HepG2 (cell line): ENCODE measurements at regions not wholly inside any gene's neighbourhood (a gene's known extent, or its start where the extent isn't known, plus 50 kb on each side); places are given as distances from the start of the nearest gene placed in this dataset.
A peak's percentile ranks its signal among the peaks of the same experiment; 100 is the strongest.

Experiments
- ATAC-seq: fragments of 200-7000 bp; cut with Tn5 transposase; 3 replicates; pipeline ENCODE4 v1.9.1; 2020; ENCODE audit warnings: mild to moderate bottlenecking, moderate library complexity
- BruUV-seq: library from RNA; stranded (reverse); fragments of 400-500 nt; replicated peaks from 2 replicates; lab custom pipeline; 2021; lab: Mats Ljungman, UMichigan
- CTCF ChIA-PET: fragments of 300-600 bp; formaldehyde crosslinking; extraction: SDS; loops from one replicate; lab custom pipeline; 2021; ENCODE audit warnings: low total read pairs, inconsistent platforms, low intra/inter-chr PET ratio; lab: Yijun Ruan, JAX
- POLR2A ChIA-PET: fragments of 350-600 bp; sonication (Branson Sonifier 250); formaldehyde crosslinking; loops from one replicate; lab custom pipeline; 2020; ENCODE audit warnings: antibody characterized with exemption, inconsistent platforms; lab: Yijun Ruan, JAX
- DNase-seq: peaks from one replicate; pipeline ENCODE4 v3.0.0-alpha.2; 2015; ENCODE audit warnings: low spot score
- FAIRE-seq: peaks from 3 replicates; lab custom pipeline; 2011; peaks lifted over from hg19 to GRCh38; lab: Jason Lieb, UNC
- H2AFZ ChIP-seq: one replicate; pipeline ENCODE4 v1.6.1; 2011; ENCODE audit warnings: low read length, inconsistent platforms
- H3K27ac ChIP-seq: fragments of 300-600 bp; 3 replicates; pipeline ENCODE4 v1.8.0; 2011; ENCODE audit warnings: mixed run types, mild to moderate bottlenecking, mixed read lengths, low read length, inconsistent platforms; ENCODE audit not compliant: insufficient read depth; ENCODE audit errors: extremely low read length
- H3K27me3 ChIP-seq, 2 experiments: fragments of 200-600 bp in 1 of 2; 2 replicates in 1 of 2; 3 replicates in 1 of 2; pipeline versions ENCODE4 v1.6.0 to v1.8.0; 2011; ENCODE audit warnings: low read length in 2 of 2, mild to moderate bottlenecking in 2 of 2, moderate library complexity in 2 of 2, inconsistent platforms in 1 of 2; ENCODE audit not compliant: insufficient read depth in 2 of 2, control insufficient read depth in 1 of 2
- H3K36me3 ChIP-seq, 2 experiments: fragments of 200-600 bp in 1 of 2; replicated peaks in 1 of 2; 2 replicates in 1 of 2; 3 replicates in 1 of 2; pipeline versions ENCODE4 v1.5.1 to v1.8.0; 2011; ENCODE audit warnings: low read length in 2 of 2, inconsistent platforms in 1 of 2; ENCODE audit not compliant: insufficient read depth in 2 of 2, control insufficient read depth in 1 of 2
- H3K4me1 ChIP-seq: 2 replicates; pipeline ENCODE4 v1.5.1; 2012; ENCODE audit warnings: low read length, inconsistent platforms; ENCODE audit not compliant: insufficient read depth
- H3K4me2 ChIP-seq: 2 replicates; pipeline ENCODE4 v1.6.0; 2011; ENCODE audit warnings: low read depth, low read length, inconsistent platforms
- H3K4me3 ChIP-seq, 3 experiments: fragments of 200-600 bp in 1 of 3; sonication (generic), shearing (Covaris generic) in 1 of 3; replicated peaks in 1 of 3; 2 replicates each; pipeline ENCODE4 v1.5.1; 2011 to 2016; ENCODE audit warnings: low read length in 3 of 3, inconsistent platforms in 2 of 3, low read depth in 2 of 3, mild to moderate bottlenecking in 2 of 3, control low read depth in 1 of 3, mixed read lengths in 1 of 3; ENCODE audit not compliant: insufficient read depth in 1 of 3
- H3K79me2 ChIP-seq: one replicate; pipeline ENCODE4 v1.6.1; 2011; ENCODE audit warnings: low read length, inconsistent platforms; ENCODE audit not compliant: insufficient read depth
- H3K9ac ChIP-seq: 2 replicates; pipeline ENCODE4 v1.6.0; 2011; ENCODE audit warnings: mild to moderate bottlenecking, low read depth, low read length, inconsistent platforms; ENCODE audit not compliant: insufficient read depth
- H3K9me3 ChIP-seq: 2 replicates; pipeline ENCODE4 v1.5.1; 2012; ENCODE audit warnings: mild to moderate bottlenecking, low read length
- H4K20me1 ChIP-seq: 2 replicates; pipeline ENCODE4 v1.6.0; 2011; ENCODE audit warnings: inconsistent platforms, mild to moderate bottlenecking, low read length, moderate library complexity; ENCODE audit not compliant: insufficient read depth
- ELF3 ChIP-seq: IDR thresholded peaks from 2 replicates; pipeline ENCODE4 v1.6.1; 2016; ENCODE audit warnings: missing genetic modification reagents, missing compliant biosample characterization
- FUBP1 ChIP-seq: sonication (generic); formaldehyde crosslinking; IDR thresholded peaks from 2 replicates; pipeline ENCODE4 v1.5.1; 2020; ENCODE audit warnings: missing genetic modification reagents, mild to moderate bottlenecking, borderline replicate concordance
- MAFF ChIP-seq: IDR thresholded peaks from 2 replicates; pipeline ENCODE4 v1.6.1; 2011; ENCODE audit warnings: low read depth, low read length, improper control_type of control experiment
- MAFK ChIP-seq, 2 experiments: IDR thresholded peaks in 1 of 2; conservative IDR thresholded peaks in 1 of 2; 2 replicates each; pipeline ENCODE4 v1.6.1; 2011; ENCODE audit warnings: improper control_type of control experiment in 2 of 2, low read length in 2 of 2
- PAX8 ChIP-seq: sonication (generic); formaldehyde crosslinking; IDR thresholded peaks from 2 replicates; pipeline ENCODE4 v1.8.0; 2022; ENCODE audit warnings: mild to moderate bottlenecking, missing genetic modification reagents, borderline replicate concordance
- POLR2AphosphoS2 ChIP-seq: IDR thresholded peaks from 2 replicates; pipeline ENCODE4 v1.6.1; 2011; ENCODE audit warnings: low read depth, low read length, improper control_type of control experiment
- RXRA ChIP-seq: sonication (generic); formaldehyde crosslinking; IDR thresholded peaks from 2 replicates; pipeline ENCODE4 v1.5.1; 2020; ENCODE audit warnings: missing genetic modification reagents
- STAG1 ChIP-seq: sonication (generic); formaldehyde crosslinking; IDR thresholded peaks from 2 replicates; pipeline ENCODE4 v1.4.0; 2020; ENCODE audit warnings: missing genetic modification reagents
- ZNF766 ChIP-seq: sonication (generic); formaldehyde crosslinking; IDR thresholded peaks from 2 replicates; pipeline ENCODE4 v1.5.0; 2020; ENCODE audit warnings: missing genetic modification reagents, borderline replicate concordance
- WGBS: methylation state at CpG from one replicate; pipeline ENCODE4 v1.1.6; 2017; ENCODE audit warnings: low lambda C conversion rate; 5-methylcytosine and 5-hydroxymethylcytosine counted together
- in situ Hi-C: cut with HindIII; loops from 2 replicates; pipeline ENCODE4 v1.10.0; 2017; ENCODE audit warnings: low pct_unique_long_range_greater_than_20kb; ENCODE audit not compliant: extremely low pct_ligation_motif_present
- intact Hi-C: fragments of 100-400 bp; cut with micrococcal nuclease; formaldehyde crosslinking; loops from one replicate; pipeline ENCODE4 v1.10.0; 2022; ENCODE audit not compliant: unreplicated experiment

- in situ Hi-C loops (no loop called here), intact Hi-C loops (no loop called here)
- 4% methylated on average over 3 of the region's 3 CpGs for WGBS
- Histone ChIP-seq H4K20me1 (no peaks in the 10 kb centered on the region), H3K9me3 (no peaks in the 10 kb centered on the region), H3K4me2 (no peak overlapping the region), H3K27me3 (no peaks in the 10 kb centered on the region), H3K4me1 (no peaks in the 10 kb centered on the region), H2AFZ (no peak overlapping the region), H3K4me3 (no peak overlapping the region), H3K27ac (no peak overlapping the region), H3K36me3 (no peaks in the 10 kb centered on the region), H3K79me2 (no peaks in the 10 kb centered on the region), H3K9ac (no peak overlapping the region)
- DNase-seq (no peak), FAIRE-seq (no peak), ATAC-seq (no peak)
- POLR2A ChIA-PET: no interaction called here
- TF ChIP-seq MAFF (peak; percentile 69), POLR2AphosphoS2 (no peak), MAFK (conservative IDR thresholded peaks at IDR 0.05 in 1 of 2, IDR thresholded peaks at IDR 0.05 in 1 of 2; ENCODE audit: low read length in 2 of 2) (peak; percentile 61 to 83), ZNF766 (CRISPR knock-in tag) (no peak), ELF3 (no peak), PAX8 (no peak), RXRA (CRISPR knock-in tag) (no peak), STAG1 (no peak), FUBP1 (CRISPR knock-in tag) (no peak)
- BruUV-seq: no TSS peak
- CTCF ChIA-PET: no interaction called here
These were observed 100.3 kb downstream of the RBMX2 start for GRCh38 chrX:130502016-130502570.
